ENCODE measurements at regions not wholly inside any gene's neighbourhood (a gene's known extent, or its start where the extent isn't known, plus 50 kb on each side); places are given as distances from the start of the nearest gene placed in this dataset.

- Histone ChIP-seq H2AFZ (ENCODE audit: low read depth, low read length) (no peak overlapping the region), H3K27ac (ENCODE audit: insufficient read depth, low read depth, low read length) (no peak overlapping the region), H3K79me2 (ENCODE audit: control insufficient read depth, insufficient read depth, low read length) (no peaks in the 10 kb centered on the region), H3K4me1 (ENCODE audit: control insufficient read depth, extremely low read depth, insufficient read depth, low read length) (no peaks in the 10 kb centered on the region), H3K9me1 (replicated peaks; ENCODE audit: control insufficient read depth, extremely low read depth, insufficient read depth, low read length) (no peaks in the 10 kb centered on the region), H3K9me3 (replicated peaks; ENCODE audit: control insufficient read depth, insufficient read depth, low read length) (no peaks in the 10 kb centered on the region), H3K9ac (replicated peaks; ENCODE audit: extremely low read depth, insufficient read depth, low read length) (no peak overlapping the region), H3K4me2 (ENCODE audit: insufficient read depth, low read length) (no peak overlapping the region), H3K36me3 (ENCODE audit: control insufficient read depth in 2 of 2, extremely low read depth in 1 of 2, insufficient read depth in 2 of 2, low read length in 2 of 2) (no peaks in the 10 kb centered on the region), H3K4me3 (replicated peaks in 1 of 3; ENCODE audit: insufficient read depth in 1 of 3, low read depth in 1 of 3, low read length in 3 of 3) (no peak overlapping the region), H3K27me3 (ENCODE audit: control insufficient read depth in 2 of 2, insufficient read depth in 2 of 2, low read length in 2 of 2) (no peaks in the 10 kb centered on the region), H4K20me1 (replicated peaks; ENCODE audit: control insufficient read depth, extremely low read depth, insufficient read depth, low read length) (no peaks in the 10 kb centered on the region)
- ChIA-PET POLR2A (no interaction called here), CTCF (no interaction called here)
- no TSS peak for BruUV-seq (replicated peaks)
- no peak for TF ChIP-seq MYC (IDR thresholded peaks at IDR 0.05; ENCODE audit: low read depth, low read length)
- dilution Hi-C loops (cut with MboI; ENCODE audit: extremely low pct_ligation_motif_present, low sequenced_read_pairs) (no loop called here), intact Hi-C loops (cut with micrococcal nuclease) (no loop called here)
- FAIRE-seq (no peak), DNase-seq (ENCODE audit: low read depth, low spot score) (no peak)
Measured at GRCh38 chr15:53835309-53835708, 75.8 kb upstream of the WDR72 start.

- intact Hi-C loops (cut with micrococcal nuclease) (no loop called here), dilution Hi-C loops (cut with MboI; ENCODE audit: extremely low pct_ligation_motif_present, low sequenced_read_pairs) (no loop called here)
- CTCF ChIA-PET, result no interaction called here
- DNase-seq (ENCODE audit: low read depth, low spot score), result no peak
- Histone ChIP-seq H3K79me2 (ENCODE audit: control insufficient read depth, insufficient read depth, low read length) (no peaks in the 10 kb centered on the region), H3K36me3 (ENCODE audit: control insufficient read depth in 2 of 2, extremely low read depth in 1 of 2, insufficient read depth in 2 of 2, low read length in 2 of 2) (no peaks in the 10 kb centered on the region), H4K20me1 (replicated peaks; ENCODE audit: control insufficient read depth, extremely low read depth, insufficient read depth, low read length) (no peaks in the 10 kb centered on the region), H3K27me3 (ENCODE audit: control insufficient read depth in 2 of 2, insufficient read depth in 2 of 2, low read length in 2 of 2) (no peaks in the 10 kb centered on the region), H3K4me1 (ENCODE audit: control insufficient read depth, extremely low read depth, insufficient read depth, low read length) (no peaks in the 10 kb centered on the region), H3K9me1 (replicated peaks; ENCODE audit: control insufficient read depth, extremely low read depth, insufficient read depth, low read length) (no peaks in the 10 kb centered on the region), H3K4me3 (replicated peaks in 1 of 3; ENCODE audit: insufficient read depth in 1 of 3, low read depth in 1 of 3, low read length in 3 of 3) (no peak overlapping the region), H3K27ac (ENCODE audit: insufficient read depth, low read depth, low read length) (no peak overlapping the region), H3K9me3 (replicated peaks; ENCODE audit: control insufficient read depth, insufficient read depth, low read length) (no peaks in the 10 kb centered on the region), H2AFZ (ENCODE audit: low read depth, low read length) (no peak overlapping the region), H3K9ac (replicated peaks; ENCODE audit: extremely low read depth, insufficient read depth, low read length) (no peak overlapping the region), H3K4me2 (ENCODE audit: insufficient read depth, low read length) (no peak overlapping the region)
- POLR2A ChIA-PET, result no interaction called here
- no peak for TF ChIP-seq POLR2AphosphoS5 (IDR thresholded peaks at IDR 0.05; ENCODE audit: insufficient read depth, low read depth, low read length)
- no peak for TF ChIP-seq MAX (IDR thresholded peaks at IDR 0.05; ENCODE audit: insufficient read depth, insufficient read length)
- TF ChIP-seq EZH2 (IDR thresholded peaks at IDR 0.05; ENCODE audit: borderline replicate concordance, low read depth, low read length, severe bottlenecking), result no peak
- no peak for TF ChIP-seq CTCF (IDR thresholded peaks at IDR 0.05; ENCODE audit: extremely low read depth in 1 of 2, insufficient read depth in 1 of 2, low read depth in 1 of 2, low read length in 2 of 2)
- TF ChIP-seq POLR2A (IDR thresholded peaks at IDR 0.05; ENCODE audit: low read depth, low read length), result no peak
- no peak for TF ChIP-seq GATA2 (IDR thresholded peaks at IDR 0.05; ENCODE audit: insufficient read depth, insufficient read length, low read depth, low read length)
- TF ChIP-seq JUN (IDR thresholded peaks at IDR 0.05; ENCODE audit: borderline replicate concordance, insufficient read depth, insufficient read length, low read depth), result no peak
- no peak for TF ChIP-seq FOS (IDR thresholded peaks at IDR 0.05; ENCODE audit: borderline replicate concordance, insufficient read depth, low read length)
- no peak for TF ChIP-seq MYC (IDR thresholded peaks at IDR 0.05; ENCODE audit: low read depth, low read length)
- FAIRE-seq, result no peak
- no TSS peak for BruUV-seq (replicated peaks)
Measured at GRCh38 chr15:53834214-53834613, 74.8 kb upstream of the WDR72 start.
